ENCODE measurements at regions not wholly inside any gene's neighbourhood (a gene's known extent, or its start where the extent isn't known, plus 50 kb on each side); places are given as distances from the start of the nearest gene placed in this dataset.

- TF ChIP-seq, protein P1, sequence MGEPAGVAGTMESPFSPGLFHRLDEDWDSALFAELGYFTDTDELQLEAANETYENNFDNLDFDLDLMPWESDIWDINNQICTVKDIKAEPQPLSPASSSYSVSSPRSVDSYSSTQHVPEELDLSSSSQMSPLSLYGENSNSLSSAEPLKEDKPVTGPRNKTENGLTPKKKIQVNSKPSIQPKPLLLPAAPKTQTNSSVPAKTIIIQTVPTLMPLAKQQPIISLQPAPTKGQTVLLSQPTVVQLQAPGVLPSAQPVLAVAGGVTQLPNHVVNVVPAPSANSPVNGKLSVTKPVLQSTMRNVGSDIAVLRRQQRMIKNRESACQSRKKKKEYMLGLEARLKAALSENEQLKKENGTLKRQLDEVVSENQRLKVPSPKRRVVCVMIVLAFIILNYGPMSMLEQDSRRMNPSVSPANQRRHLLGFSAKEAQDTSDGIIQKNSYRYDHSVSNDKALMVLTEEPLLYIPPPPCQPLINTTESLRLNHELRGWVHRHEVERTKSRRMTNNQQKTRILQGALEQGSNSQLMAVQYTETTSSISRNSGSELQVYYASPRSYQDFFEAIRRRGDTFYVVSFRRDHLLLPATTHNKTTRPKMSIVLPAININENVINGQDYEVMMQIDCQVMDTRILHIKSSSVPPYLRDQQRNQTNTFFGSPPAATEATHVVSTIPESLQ (CRISPR knock-in tag; IDR thresholded peaks at IDR 0.05), result no peak
- TF ChIP-seq, protein P2, sequence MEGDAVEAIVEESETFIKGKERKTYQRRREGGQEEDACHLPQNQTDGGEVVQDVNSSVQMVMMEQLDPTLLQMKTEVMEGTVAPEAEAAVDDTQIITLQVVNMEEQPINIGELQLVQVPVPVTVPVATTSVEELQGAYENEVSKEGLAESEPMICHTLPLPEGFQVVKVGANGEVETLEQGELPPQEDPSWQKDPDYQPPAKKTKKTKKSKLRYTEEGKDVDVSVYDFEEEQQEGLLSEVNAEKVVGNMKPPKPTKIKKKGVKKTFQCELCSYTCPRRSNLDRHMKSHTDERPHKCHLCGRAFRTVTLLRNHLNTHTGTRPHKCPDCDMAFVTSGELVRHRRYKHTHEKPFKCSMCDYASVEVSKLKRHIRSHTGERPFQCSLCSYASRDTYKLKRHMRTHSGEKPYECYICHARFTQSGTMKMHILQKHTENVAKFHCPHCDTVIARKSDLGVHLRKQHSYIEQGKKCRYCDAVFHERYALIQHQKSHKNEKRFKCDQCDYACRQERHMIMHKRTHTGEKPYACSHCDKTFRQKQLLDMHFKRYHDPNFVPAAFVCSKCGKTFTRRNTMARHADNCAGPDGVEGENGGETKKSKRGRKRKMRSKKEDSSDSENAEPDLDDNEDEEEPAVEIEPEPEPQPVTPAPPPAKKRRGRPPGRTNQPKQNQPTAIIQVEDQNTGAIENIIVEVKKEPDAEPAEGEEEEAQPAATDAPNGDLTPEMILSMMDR (IDR thresholded peaks at IDR 0.05), result no peak
- no peak for TF ChIP-seq NR2C2 (CRISPR knock-in tag; IDR thresholded peaks at IDR 0.05)
- no peak for TF ChIP-seq E2F4 (CRISPR knock-in tag; IDR thresholded peaks at IDR 0.05; ENCODE audit: borderline replicate concordance, low read depth)
- TF ChIP-seq, protein P3, sequence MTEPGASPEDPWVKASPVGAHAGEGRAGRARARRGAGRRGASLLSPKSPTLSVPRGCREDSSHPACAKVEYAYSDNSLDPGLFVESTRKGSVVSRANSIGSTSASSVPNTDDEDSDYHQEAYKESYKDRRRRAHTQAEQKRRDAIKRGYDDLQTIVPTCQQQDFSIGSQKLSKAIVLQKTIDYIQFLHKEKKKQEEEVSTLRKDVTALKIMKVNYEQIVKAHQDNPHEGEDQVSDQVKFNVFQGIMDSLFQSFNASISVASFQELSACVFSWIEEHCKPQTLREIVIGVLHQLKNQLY (CRISPR knock-in tag; IDR thresholded peaks at IDR 0.05), result no peak
- TF ChIP-seq MAX (CRISPR knock-in tag; IDR thresholded peaks at IDR 0.05), result no peak
- TF ChIP-seq CREM (CRISPR knock-in tag; IDR thresholded peaks at IDR 0.05), result no peak
- TF ChIP-seq SMAD3 (CRISPR knock-in tag; IDR thresholded peaks at IDR 0.05; ENCODE audit: borderline replicate concordance), result no peak
- no peak for TF ChIP-seq FOXP1 (CRISPR knock-in tag; IDR thresholded peaks at IDR 0.05; ENCODE audit: borderline replicate concordance)
- TF ChIP-seq, protein P4, sequence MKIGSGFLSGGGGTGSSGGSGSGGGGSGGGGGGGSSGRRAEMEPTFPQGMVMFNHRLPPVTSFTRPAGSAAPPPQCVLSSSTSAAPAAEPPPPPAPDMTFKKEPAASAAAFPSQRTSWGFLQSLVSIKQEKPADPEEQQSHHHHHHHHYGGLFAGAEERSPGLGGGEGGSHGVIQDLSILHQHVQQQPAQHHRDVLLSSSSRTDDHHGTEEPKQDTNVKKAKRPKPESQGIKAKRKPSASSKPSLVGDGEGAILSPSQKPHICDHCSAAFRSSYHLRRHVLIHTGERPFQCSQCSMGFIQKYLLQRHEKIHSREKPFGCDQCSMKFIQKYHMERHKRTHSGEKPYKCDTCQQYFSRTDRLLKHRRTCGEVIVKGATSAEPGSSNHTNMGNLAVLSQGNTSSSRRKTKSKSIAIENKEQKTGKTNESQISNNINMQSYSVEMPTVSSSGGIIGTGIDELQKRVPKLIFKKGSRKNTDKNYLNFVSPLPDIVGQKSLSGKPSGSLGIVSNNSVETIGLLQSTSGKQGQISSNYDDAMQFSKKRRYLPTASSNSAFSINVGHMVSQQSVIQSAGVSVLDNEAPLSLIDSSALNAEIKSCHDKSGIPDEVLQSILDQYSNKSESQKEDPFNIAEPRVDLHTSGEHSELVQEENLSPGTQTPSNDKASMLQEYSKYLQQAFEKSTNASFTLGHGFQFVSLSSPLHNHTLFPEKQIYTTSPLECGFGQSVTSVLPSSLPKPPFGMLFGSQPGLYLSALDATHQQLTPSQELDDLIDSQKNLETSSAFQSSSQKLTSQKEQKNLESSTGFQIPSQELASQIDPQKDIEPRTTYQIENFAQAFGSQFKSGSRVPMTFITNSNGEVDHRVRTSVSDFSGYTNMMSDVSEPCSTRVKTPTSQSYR (CRISPR knock-in tag; IDR thresholded peaks at IDR 0.05), result no peak
Observed at GRCh38 chr3:38925351-38925750, 109.3 kb upstream of the SCN10A start.

All from WTC11 (cell line).